LNCAP (cell line): ENCODE measurements at regions not wholly inside any gene's neighbourhood (a gene's known extent, or its start where the extent isn't known, plus 50 kb on each side); places are given as distances from the start of the nearest gene placed in this dataset.

ENCODE experiments used
- CTCF ChIP-seq: fragments of 450-650 bp; IDR thresholded peaks from 2 replicates; pipeline ENCODE4 v1.5.1; 2017; ENCODE audit warnings: mild to moderate bottlenecking

GRCh38 chr10:126734015-126734414 is 63.5 kb upstream of the C10orf90 start:
- TF ChIP-seq CTCF = no peak

DNA sequence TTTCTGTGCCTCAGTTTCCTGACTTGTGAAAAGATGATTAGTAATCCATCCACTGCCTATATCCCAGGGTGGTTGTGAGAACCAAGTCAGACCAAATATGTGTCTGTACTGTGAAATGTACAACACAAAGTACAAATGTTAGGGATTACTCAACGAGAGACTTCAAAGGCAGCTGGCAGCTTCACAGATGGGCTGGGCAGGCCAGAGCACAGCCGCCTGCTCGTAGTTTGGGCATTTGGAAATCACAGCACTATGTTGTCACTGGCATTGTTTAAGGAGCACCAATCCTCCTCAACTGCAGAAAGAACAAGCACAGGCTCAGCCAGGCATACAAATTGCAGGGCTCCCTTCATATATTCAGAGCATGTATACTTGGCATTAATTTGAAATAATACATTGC is 64.5 kb upstream of the C10orf90 start:
- TF ChIP-seq CTCF = no peak

GRCh38 chr10:126736142-126736541 is 65.6 kb upstream of the C10orf90 start:
- no peak for TF ChIP-seq CTCF

- no peak for TF ChIP-seq CTCF
Observed at GRCh38 chr10:126736727-126737126, 66.2 kb upstream of the C10orf90 start.

DNA sequence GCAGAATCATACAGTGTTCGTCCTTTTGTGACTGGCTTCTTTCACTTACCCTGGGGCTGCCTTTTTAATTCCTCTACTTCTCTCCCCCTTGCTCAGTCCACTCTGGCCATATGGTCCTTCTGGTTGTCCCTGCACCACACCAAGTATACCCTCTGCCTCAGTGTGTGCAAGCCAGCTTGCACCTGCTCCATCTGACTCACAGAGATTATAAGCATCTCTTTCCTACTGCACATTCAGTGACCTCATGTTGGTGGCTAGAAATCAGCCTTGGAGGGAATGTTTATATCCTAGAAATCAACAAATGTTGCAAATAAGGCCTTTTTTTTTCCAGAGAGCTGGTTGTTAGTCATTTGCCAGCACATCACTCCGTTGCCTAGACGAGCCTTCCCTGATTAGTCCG is 67.5 kb upstream of the C10orf90 start:
- no peak for TF ChIP-seq CTCF

DNA sequence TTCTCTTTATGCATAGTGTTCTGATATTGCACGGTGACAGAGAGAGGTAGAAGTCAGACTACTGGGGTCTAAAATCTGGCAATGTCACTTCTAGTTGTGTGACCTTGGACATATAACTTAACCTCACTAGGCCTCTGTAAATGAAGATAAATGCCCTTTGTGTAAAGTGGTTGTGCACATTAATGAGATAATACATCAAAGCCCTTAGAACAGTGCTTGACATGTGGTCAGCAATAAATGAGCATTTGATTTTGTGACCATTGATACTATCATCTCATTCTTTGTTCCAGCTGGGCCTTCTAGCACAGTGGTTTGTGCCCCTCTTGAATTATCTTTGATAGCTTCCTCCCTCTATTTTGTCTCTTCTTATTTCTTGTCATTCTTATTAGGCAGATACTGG is 74.1 kb upstream of the C10orf90 start:
- no peak for TF ChIP-seq CTCF

DNA sequence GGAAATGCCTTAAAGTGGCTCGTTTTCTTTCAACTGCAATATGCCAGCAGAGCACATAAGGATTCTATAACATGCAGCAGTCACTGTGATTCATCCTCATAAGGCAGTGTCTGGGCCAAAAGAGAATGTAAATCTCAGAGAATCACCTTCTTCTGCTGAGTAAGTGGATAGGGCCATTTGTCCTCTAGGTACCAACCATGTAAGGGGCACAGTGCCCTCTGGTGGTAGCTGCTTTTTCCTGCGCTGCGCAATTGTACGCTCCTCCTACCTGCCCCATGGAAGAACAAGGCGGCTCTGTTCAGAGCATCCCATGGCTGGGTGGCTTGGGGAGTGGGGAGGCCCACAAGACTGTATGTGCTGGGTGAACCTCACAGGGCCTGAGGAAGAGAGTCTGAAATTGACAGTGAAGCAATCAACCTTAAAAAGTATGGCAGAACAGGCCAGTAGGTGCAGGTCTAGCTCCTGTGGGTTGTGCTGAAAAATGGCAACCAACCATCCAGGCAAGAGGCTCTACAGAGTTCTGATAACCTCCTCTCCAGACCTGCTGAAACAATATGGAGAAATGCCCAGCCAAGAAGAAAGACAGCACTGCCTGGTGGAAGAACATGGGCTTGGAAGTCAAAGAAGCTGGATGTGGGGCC is 78.6 kb upstream of the C10orf90 start:
- peak; percentile 86 for TF ChIP-seq CTCF

DNA sequence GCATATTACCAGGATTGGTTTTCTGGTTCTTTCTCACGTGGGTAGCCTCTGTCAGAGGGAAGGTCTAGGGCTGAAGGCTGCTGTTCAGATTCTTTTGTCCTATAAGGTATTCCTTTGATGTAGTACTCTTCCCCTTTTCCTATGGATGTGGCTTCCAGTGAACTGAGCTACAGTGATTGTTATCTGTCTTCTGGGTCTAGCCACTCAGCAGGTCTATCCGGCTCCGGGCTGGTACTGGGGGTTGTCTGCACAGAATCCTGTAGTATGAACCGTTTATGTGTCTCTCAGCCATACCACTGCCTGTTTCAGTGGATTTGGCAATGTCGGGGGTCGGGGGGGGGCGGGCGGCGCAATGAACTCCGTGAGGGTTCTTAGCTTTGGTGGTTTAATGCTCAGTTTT is 84.5 kb upstream of the C10orf90 start:
- no peak for TF ChIP-seq CTCF
